ENCODE measurements at regions not wholly inside any gene's neighbourhood (a gene's known extent, or its start where the extent isn't known, plus 50 kb on each side); places are given as distances from the start of the nearest gene placed in this dataset.
A peak's percentile ranks its signal among the peaks of the same experiment; 100 is the strongest.

GRCh38 chr3:178295292-178295912 lies 240.8 kb upstream of the KCNMB2 start:
- FAIRE-seq, result peak; percentile 95

GRCh38 chr3:178297199-178297598 lies 239.0 kb upstream of the KCNMB2 start:
- FAIRE-seq, result no peak

- FAIRE-seq, result no peak
Measured at GRCh38 chr3:178297740-178298139, 238.5 kb upstream of the KCNMB2 start.

- no peak for FAIRE-seq
Measured at GRCh38 chr3:178300441-178300959, 235.7 kb upstream of the KCNMB2 start.

GRCh38 chr3:178302966-178303930 lies 233.0 kb upstream of the KCNMB2 start:
- no peak for FAIRE-seq

GRCh38 chr3:178304758-178305467 lies 231.3 kb upstream of the KCNMB2 start:
- FAIRE-seq, result no peak

- no peak for FAIRE-seq
Measured at GRCh38 chr3:178306432-178307115, 229.7 kb upstream of the KCNMB2 start.

- FAIRE-seq, result no peak
Measured at GRCh38 chr3:178308771-178309170, 227.5 kb upstream of the KCNMB2 start.

GRCh38 chr3:178310949-178311348 lies 225.3 kb upstream of the KCNMB2 start:
- no peak for FAIRE-seq

- FAIRE-seq, result no peak
Measured at GRCh38 chr3:178313716-178314115, 222.5 kb upstream of the KCNMB2 start.

GRCh38 chr3:178318340-178318739 lies 217.9 kb upstream of the KCNMB2 start:
- no peak for FAIRE-seq

- FAIRE-seq, result no peak
Measured at GRCh38 chr3:178318941-178319816, 217.1 kb upstream of the KCNMB2 start.

- FAIRE-seq, result no peak
Measured at GRCh38 chr3:178320456-178321351, 215.5 kb upstream of the KCNMB2 start.

- no peak for FAIRE-seq
Measured at GRCh38 chr3:178324356-178324755, 211.9 kb upstream of the KCNMB2 start.

GRCh38 chr3:178325330-178325729 lies 210.9 kb upstream of the KCNMB2 start:
- peak; percentile 99 for FAIRE-seq

GRCh38 chr3:178329936-178330335 lies 206.3 kb upstream of the KCNMB2 start:
- FAIRE-seq, result no peak

GRCh38 chr3:178334239-178334638 lies 202.0 kb upstream of the KCNMB2 start:
- no peak for FAIRE-seq

- FAIRE-seq, result no peak
Measured at GRCh38 chr3:178336336-178336735, 199.9 kb upstream of the KCNMB2 start.

GRCh38 chr3:178340506-178340905 lies 195.7 kb upstream of the KCNMB2 start:
- FAIRE-seq, result no peak

GRCh38 chr3:178341636-178342035 lies 194.6 kb upstream of the KCNMB2 start:
- FAIRE-seq, result no peak

Measured in endometrium (tissue), 2 donors.